Breast epithelium (tissue), 4 donors: ENCODE measurements at regions not wholly inside any gene's neighbourhood (a gene's known extent, or its start where the extent isn't known, plus 50 kb on each side); places are given as distances from the start of the nearest gene placed in this dataset.

ENCODE experiments used
- DNase-seq, 2 donors: peaks; one replicate each; pipeline ENCODE4 v3.0.0-alpha.2; 2019; ENCODE audit warnings: low spot score in 2 of 2
- H3K27ac ChIP-seq, 2 donors: fragments of 200-600 bp; sonication (generic) in 1 of 2; one replicate each; pipeline ENCODE4 v1.5.1; 2016 to 2019; ENCODE audit warnings: mild to moderate bottlenecking in 1 of 2
- H3K27me3 ChIP-seq, 2 donors: fragments of 200-600 bp; sonication (generic) in 1 of 2; one replicate each; pipeline versions ENCODE4 v1.5.1 to v1.6.0; 2017 to 2019; ENCODE audit warnings: control low read depth in 1 of 2, mild to moderate bottlenecking in 1 of 2
- H3K36me3 ChIP-seq: fragments of 200-600 bp; one replicate; pipeline ENCODE4 v1.5.1; 2019
- H3K4me1 ChIP-seq, 2 donors: fragments of 200-600 bp; sonication (generic); one replicate each; pipeline ENCODE4 v1.5.1; 2016 to 2019; ENCODE audit warnings: control low read depth in 1 of 2
- H3K4me3 ChIP-seq, 3 donors: fragments of 200-600 bp; sonication (generic); 1 replicate in 2 of 3; 2 replicates in 1 of 3; pipeline ENCODE4 v1.5.1; 2016 to 2019; ENCODE audit warnings: mild to moderate bottlenecking in 3 of 3, moderate library complexity in 2 of 3
- H3K9me3 ChIP-seq, 2 donors: fragments of 200-600 bp; sonication (generic) in 1 of 2; one replicate each; pipeline ENCODE4 v1.5.1; 2016 to 2019; ENCODE audit warnings: control low read depth in 1 of 2
- POLR2A ChIP-seq: fragments of 450-650 bp; IDR thresholded peaks from one replicate; pipeline ENCODE4 v1.6.1; 2016; ENCODE audit warnings: antibody characterized with exemption, mild to moderate bottlenecking, moderate library complexity
- POLR2AphosphoS5 ChIP-seq, 3 donors: sonication (generic); formaldehyde crosslinking; IDR thresholded peaks; one replicate each; pipeline ENCODE4 v1.6.1; 2017; ENCODE audit warnings: antibody characterized with exemption in 3 of 3
- intact Hi-C: fragments of 100-400 bp; cut with DNase I; formaldehyde crosslinking; loops from one replicate; pipeline ENCODE4 v1.15.1; 2023; ENCODE audit warnings: low total_unique reads
- TF ChIP-seq, protein P1 (sequence below), 3 donors: fragments of 450-650 bp; IDR thresholded peaks; one replicate each; pipeline ENCODE4 v1.5.1; 2016 to 2017; ENCODE audit warnings: antibody characterized with exemption in 3 of 3, mild to moderate bottlenecking in 3 of 3, moderate library complexity in 3 of 3

DNA sequence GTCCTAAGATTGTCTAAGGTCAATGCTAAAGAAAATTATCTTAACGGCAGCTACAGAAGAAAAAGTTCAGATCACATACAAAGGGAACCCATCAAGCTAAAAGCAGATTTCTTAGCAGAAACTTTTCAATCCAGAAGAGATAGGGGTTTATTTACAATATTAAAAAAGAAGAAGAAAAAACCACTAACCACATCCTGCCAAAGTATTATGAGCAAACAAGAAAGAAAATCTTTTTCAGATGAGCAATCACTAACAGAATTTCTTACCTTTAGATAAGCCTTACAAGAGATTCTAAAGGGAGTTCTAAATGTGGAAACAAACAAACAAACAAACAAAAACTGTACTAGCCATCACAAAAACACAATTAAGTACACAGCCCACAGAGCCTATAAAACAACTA lies 1015.8 kb upstream of the EPHA6 start:
- Histone ChIP-seq H3K4me3 (no peak overlapping the region), H3K4me1 (no peaks in the 10 kb centered on the region), H3K27me3 (no peaks in the 10 kb centered on the region), H3K9me3 (no peaks in the 10 kb centered on the region), H3K27ac (no peak overlapping the region), H3K36me3 (no peaks in the 10 kb centered on the region)
- no peak for TF ChIP-seq POLR2A
- no peak for TF ChIP-seq POLR2AphosphoS5 (IDR thresholded peaks at IDR 0.05)
- TF ChIP-seq, protein P1, sequence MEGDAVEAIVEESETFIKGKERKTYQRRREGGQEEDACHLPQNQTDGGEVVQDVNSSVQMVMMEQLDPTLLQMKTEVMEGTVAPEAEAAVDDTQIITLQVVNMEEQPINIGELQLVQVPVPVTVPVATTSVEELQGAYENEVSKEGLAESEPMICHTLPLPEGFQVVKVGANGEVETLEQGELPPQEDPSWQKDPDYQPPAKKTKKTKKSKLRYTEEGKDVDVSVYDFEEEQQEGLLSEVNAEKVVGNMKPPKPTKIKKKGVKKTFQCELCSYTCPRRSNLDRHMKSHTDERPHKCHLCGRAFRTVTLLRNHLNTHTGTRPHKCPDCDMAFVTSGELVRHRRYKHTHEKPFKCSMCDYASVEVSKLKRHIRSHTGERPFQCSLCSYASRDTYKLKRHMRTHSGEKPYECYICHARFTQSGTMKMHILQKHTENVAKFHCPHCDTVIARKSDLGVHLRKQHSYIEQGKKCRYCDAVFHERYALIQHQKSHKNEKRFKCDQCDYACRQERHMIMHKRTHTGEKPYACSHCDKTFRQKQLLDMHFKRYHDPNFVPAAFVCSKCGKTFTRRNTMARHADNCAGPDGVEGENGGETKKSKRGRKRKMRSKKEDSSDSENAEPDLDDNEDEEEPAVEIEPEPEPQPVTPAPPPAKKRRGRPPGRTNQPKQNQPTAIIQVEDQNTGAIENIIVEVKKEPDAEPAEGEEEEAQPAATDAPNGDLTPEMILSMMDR (IDR thresholded peaks at IDR 0.05) = no peak
- intact Hi-C loops = no loop called here
- no peak for DNase-seq

DNA sequence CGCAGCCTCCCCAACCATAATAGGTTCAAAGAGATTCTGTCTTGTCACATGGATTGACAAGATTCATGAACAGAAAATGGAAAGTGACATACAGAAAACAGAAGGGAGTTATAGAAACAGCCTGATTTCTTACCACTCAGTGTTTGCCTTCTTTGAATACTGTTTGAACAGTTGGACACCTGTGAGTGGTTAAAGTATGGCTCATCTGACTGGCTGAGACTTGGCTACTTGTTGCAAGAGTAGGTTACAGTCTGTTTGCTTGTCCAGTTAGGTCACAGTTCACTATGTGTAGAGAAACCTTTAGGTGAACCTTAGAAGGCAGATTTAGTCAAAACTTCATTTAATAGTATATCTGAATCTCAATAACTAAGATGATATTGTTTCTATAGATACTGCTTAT lies 1003.9 kb upstream of the EPHA6 start:
- no peak overlapping the region for H3K27ac ChIP-seq
- no peaks in the 10 kb centered on the region for H3K4me1 ChIP-seq
- H3K36me3 ChIP-seq = no peaks in the 10 kb centered on the region
- intact Hi-C loops = no loop called here
- TF ChIP-seq POLR2A = no peak
- TF ChIP-seq, protein P1 (IDR thresholded peaks at IDR 0.05) = no peak
- TF ChIP-seq POLR2AphosphoS5 (IDR thresholded peaks at IDR 0.05) = no peak
- H3K9me3 ChIP-seq = no peaks in the 10 kb centered on the region
- H3K27me3 ChIP-seq = no peaks in the 10 kb centered on the region
- H3K4me3 ChIP-seq = no peak overlapping the region
- DNase-seq = no peak

DNA sequence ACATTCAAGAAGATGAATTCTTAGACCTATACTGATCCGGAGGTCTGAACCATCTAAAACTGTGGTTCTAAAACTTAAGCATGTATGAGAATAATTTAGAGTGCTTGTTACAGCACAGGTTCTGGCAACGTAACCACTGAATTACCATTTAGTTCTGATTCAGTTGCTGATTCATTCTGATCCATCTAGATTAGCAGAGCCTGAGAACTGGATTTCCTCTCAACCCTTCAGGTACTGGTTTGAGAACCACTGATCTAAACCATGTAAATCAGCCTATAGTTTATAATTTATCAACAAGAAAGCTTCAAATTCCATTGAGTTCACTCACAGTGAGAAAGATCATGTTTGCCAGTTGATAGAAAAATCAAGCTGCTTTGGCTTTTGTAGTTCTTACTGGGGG lies 1001.1 kb upstream of the EPHA6 start:
- intact Hi-C loops = no loop called here
- Histone ChIP-seq H3K27me3 (no peaks in the 10 kb centered on the region), H3K4me3 (no peak overlapping the region), H3K36me3 (no peaks in the 10 kb centered on the region), H3K27ac (no peak overlapping the region), H3K4me1 (no peaks in the 10 kb centered on the region), H3K9me3 (no peaks in the 10 kb centered on the region)
- no peak for DNase-seq
- TF ChIP-seq, protein P1 (IDR thresholded peaks at IDR 0.05) = no peak
- TF ChIP-seq POLR2AphosphoS5 (IDR thresholded peaks at IDR 0.05) (no peak), POLR2A (no peak)

DNA sequence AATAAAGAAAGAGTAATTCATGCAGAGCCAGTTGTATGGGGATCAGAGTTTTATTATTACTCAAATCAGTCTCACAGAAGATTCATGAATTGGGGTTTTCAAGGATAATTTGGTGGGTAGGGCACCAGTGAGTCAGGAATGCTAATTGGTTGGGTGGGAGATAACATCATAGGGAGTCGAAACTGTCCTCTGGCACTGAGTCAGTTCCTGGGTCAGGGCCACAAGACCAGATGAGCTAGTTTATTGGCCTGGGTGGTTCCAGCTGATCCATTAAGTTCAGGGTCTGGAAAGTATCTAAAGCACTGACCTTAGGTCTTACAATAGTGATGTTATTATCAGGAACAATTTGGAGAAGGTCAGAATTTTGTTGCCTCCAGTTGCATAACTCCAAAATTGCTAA lies 998.6 kb upstream of the EPHA6 start:
- Histone ChIP-seq H3K9me3 (no peaks in the 10 kb centered on the region), H3K27ac (no peak overlapping the region), H3K4me3 (no peak overlapping the region), H3K4me1 (no peaks in the 10 kb centered on the region), H3K36me3 (no peaks in the 10 kb centered on the region), H3K27me3 (no peaks in the 10 kb centered on the region)
- DNase-seq = no peak
- TF ChIP-seq, protein P1 (IDR thresholded peaks at IDR 0.05) = no peak
- TF ChIP-seq POLR2A (no peak), POLR2AphosphoS5 (IDR thresholded peaks at IDR 0.05) (no peak)
- intact Hi-C loops = no loop called here

DNA sequence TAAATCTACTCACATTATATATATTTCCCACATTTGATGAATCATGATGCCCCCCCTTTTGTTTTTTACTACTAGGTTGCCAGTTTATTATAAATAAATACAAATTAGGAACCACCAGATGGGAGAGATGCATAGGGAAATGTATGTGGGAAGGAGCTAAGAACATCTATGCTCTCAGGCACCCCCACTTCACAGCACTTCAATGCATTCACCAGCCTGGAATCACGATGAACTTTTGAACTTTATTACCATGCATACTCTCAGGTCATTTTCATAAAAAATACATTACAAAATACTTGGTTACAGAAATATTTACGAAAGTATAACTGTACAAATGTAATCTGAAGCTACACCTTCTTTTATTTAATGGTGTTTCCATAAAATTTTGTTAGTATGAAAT lies 988.0 kb upstream of the EPHA6 start:
- H3K27ac ChIP-seq = no peak overlapping the region
- DNase-seq = no peak
- H3K36me3 ChIP-seq = no peaks in the 10 kb centered on the region
- H3K9me3 ChIP-seq = no peaks in the 10 kb centered on the region
- no peak overlapping the region for H3K4me3 ChIP-seq
- no peaks in the 10 kb centered on the region for H3K27me3 ChIP-seq
- intact Hi-C loops = no loop called here
- TF ChIP-seq POLR2AphosphoS5 (IDR thresholded peaks at IDR 0.05) (no peak), POLR2A (no peak)
- TF ChIP-seq, protein P1 (IDR thresholded peaks at IDR 0.05) = no peak
- H3K4me1 ChIP-seq = no peaks in the 10 kb centered on the region
